Neural cell (in vitro differentiated cells): ENCODE measurements at regions not wholly inside any gene's neighbourhood (a gene's known extent, or its start where the extent isn't known, plus 50 kb on each side); places are given as distances from the start of the nearest gene placed in this dataset.

ENCODE experiments used
- CTCF ChIP-seq: fragments of 450-650 bp; IDR thresholded peaks from 2 replicates; pipeline ENCODE4 v1.5.1; 2014; ENCODE audit warnings: antibody characterized with exemption, mild to moderate bottlenecking, moderate library complexity; ENCODE audit not compliant: poor library complexity, severe bottlenecking
- EP300 ChIP-seq: fragments of 450-650 bp; conservative IDR thresholded peaks from 2 replicates; pipeline ENCODE4 v1.6.1; 2014; ENCODE audit warnings: antibody characterized with exemption, mild to moderate bottlenecking, moderate library complexity; ENCODE audit not compliant: poor library complexity, severe bottlenecking
- EZH2 ChIP-seq: fragments of 200-600, 300-800 bp; shearing (Covaris generic), sonication (generic); IDR thresholded peaks from 2 replicates; pipeline ENCODE4 v1.6.1; 2014; ENCODE audit warnings: antibody characterized with exemption, low read length, borderline replicate concordance, mild to moderate bottlenecking; ENCODE audit not compliant: insufficient read depth, poor library complexity, severe bottlenecking
- POLR2AphosphoS5 ChIP-seq: IDR thresholded peaks from 2 replicates; pipeline ENCODE4 v1.6.1; 2012
- RAD21 ChIP-seq: fragments of 450-650 bp; conservative IDR thresholded peaks from 2 replicates; pipeline ENCODE4 v1.6.1; 2014; ENCODE audit warnings: antibody characterized with exemption, mild to moderate bottlenecking, moderate library complexity

GRCh38 chr9:13920557-13920956 is 393.4 kb downstream of the NFIB start:
- TF ChIP-seq CTCF = no peak
- TF ChIP-seq POLR2AphosphoS5 = no peak
- TF ChIP-seq EP300 = no peak
- TF ChIP-seq RAD21 = no peak
- TF ChIP-seq EZH2 = no peak
